MM.1S (cell line): ENCODE measurements at regions not wholly inside any gene's neighbourhood (a gene's known extent, or its start where the extent isn't known, plus 50 kb on each side); places are given as distances from the start of the nearest gene placed in this dataset.

Source experiments
- EZH2phosphoT487 ChIP-seq: fragments of 300-600 bp; sonication (generic); IDR thresholded peaks from 2 replicates; pipeline ENCODE4 v1.6.1; 2018; ENCODE audit warnings: antibody characterized with exemption, low read length
- TF ChIP-seq, protein P1 (sequence below): fragments of 300-600 bp; sonication (generic); IDR thresholded peaks from 2 replicates; pipeline ENCODE4 v1.5.1; 2016; ENCODE audit warnings: antibody characterized with exemption, low read length, mixed read lengths

GRCh38 chrX:69258893-69259292 lies 93.6 kb upstream of the PJA1 start:
- TF ChIP-seq, protein P1, sequence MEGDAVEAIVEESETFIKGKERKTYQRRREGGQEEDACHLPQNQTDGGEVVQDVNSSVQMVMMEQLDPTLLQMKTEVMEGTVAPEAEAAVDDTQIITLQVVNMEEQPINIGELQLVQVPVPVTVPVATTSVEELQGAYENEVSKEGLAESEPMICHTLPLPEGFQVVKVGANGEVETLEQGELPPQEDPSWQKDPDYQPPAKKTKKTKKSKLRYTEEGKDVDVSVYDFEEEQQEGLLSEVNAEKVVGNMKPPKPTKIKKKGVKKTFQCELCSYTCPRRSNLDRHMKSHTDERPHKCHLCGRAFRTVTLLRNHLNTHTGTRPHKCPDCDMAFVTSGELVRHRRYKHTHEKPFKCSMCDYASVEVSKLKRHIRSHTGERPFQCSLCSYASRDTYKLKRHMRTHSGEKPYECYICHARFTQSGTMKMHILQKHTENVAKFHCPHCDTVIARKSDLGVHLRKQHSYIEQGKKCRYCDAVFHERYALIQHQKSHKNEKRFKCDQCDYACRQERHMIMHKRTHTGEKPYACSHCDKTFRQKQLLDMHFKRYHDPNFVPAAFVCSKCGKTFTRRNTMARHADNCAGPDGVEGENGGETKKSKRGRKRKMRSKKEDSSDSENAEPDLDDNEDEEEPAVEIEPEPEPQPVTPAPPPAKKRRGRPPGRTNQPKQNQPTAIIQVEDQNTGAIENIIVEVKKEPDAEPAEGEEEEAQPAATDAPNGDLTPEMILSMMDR: no peak
- TF ChIP-seq EZH2phosphoT487: no peak
